B cell (primary cell): ENCODE measurements at regions not wholly inside any gene's neighbourhood (a gene's known extent, or its start where the extent isn't known, plus 50 kb on each side); places are given as distances from the start of the nearest gene placed in this dataset.

ENCODE experiments used
- ATAC-seq: fragments of 200-7000 bp; cut with Tn5 transposase; one replicate; pipeline ENCODE4 v1.10.0; 2021; ENCODE audit warnings: low read depth, mild to moderate bottlenecking, moderate number of reproducible peaks, moderate library complexity
- CTCF ChIA-PET: fragments of 350-600 bp; sonication (Branson Sonifier 250); formaldehyde crosslinking; loops from one replicate; lab custom pipeline; 2021; ENCODE audit warnings: antibody characterized with exemption, inconsistent platforms; lab: Charles Lee
- POLR2A ChIA-PET: fragments of 350-600 bp; sonication (Branson Sonifier 250); formaldehyde crosslinking; loops from one replicate; lab custom pipeline; 2021; ENCODE audit warnings: antibody characterized with exemption; lab: Charles Lee
- DNase-seq: peaks from one replicate; pipeline ENCODE4 v3.0.0; 2013
- H2AFZ ChIP-seq: 2 replicates; pipeline ENCODE4 v1.6.1; 2012; ENCODE audit warnings: mild to moderate bottlenecking, low read depth, low read length; ENCODE audit not compliant: insufficient read depth, poor library complexity, severe bottlenecking
- H3K27ac ChIP-seq, 2 donors: 1 replicate in 1 of 2; 2 replicates in 1 of 2; pipeline ENCODE4 v1.5.1; 2012 to 2013; ENCODE audit warnings: low read length in 2 of 2, mild to moderate bottlenecking in 2 of 2, moderate library complexity in 1 of 2
- H3K27me3 ChIP-seq, 4 experiments: fragments of 200-600 bp in 1 of 4; sonication (generic) in 1 of 4; replicated peaks in 1 of 4; 1 replicate in 2 of 4; 2 replicates in 2 of 4; pipeline versions ENCODE4 v1.6.1 to v1.7.0; 2013 to 2016; ENCODE audit warnings: low read length in 3 of 4, mild to moderate bottlenecking in 2 of 4, mixed read lengths in 1 of 4, moderate library complexity in 1 of 4; ENCODE audit not compliant: insufficient read depth in 4 of 4, control insufficient read depth in 3 of 4; ENCODE audit errors: control extremely low read depth in 1 of 4
- H3K36me3 ChIP-seq, 2 experiments: replicated peaks in 1 of 2; 1 replicate in 1 of 2; 2 replicates in 1 of 2; pipeline versions ENCODE4 v1.6.1 to v1.7.1; 2013; ENCODE audit warnings: low read length in 1 of 2; ENCODE audit not compliant: insufficient read depth in 2 of 2, control insufficient read depth in 1 of 2; ENCODE audit errors: control extremely low read depth in 1 of 2, extremely low read depth in 1 of 2
- H3K4me1 ChIP-seq, 2 donors: fragments of 200-600 bp in 1 of 2; sonication (generic) in 1 of 2; 1 replicate in 1 of 2; 2 replicates in 1 of 2; pipeline versions ENCODE4 v1.5.1 to v1.6.1; 2013 to 2017; ENCODE audit warnings: low read length in 2 of 2; ENCODE audit not compliant: control insufficient read depth in 2 of 2, insufficient read depth in 2 of 2
- H3K4me2 ChIP-seq: replicated peaks from 2 replicates; pipeline ENCODE3; 2012; ENCODE audit warnings: mild to moderate bottlenecking, low read depth, low read length; ENCODE audit not compliant: poor library complexity, severe bottlenecking
- H3K4me3 ChIP-seq, 5 experiments: fragments of 200-600 bp in 1 of 5; sonication (generic) in 1 of 5; 1 replicate in 3 of 5; 2 replicates in 2 of 5; pipeline versions ENCODE4 v1.5.1 to v1.7.0; 2011 to 2016; ENCODE audit warnings: low read length in 4 of 5, mild to moderate bottlenecking in 4 of 5, low read depth in 2 of 5, control low read depth in 1 of 5, moderate library complexity in 1 of 5; ENCODE audit not compliant: insufficient read depth in 1 of 5; ENCODE audit errors: control extremely low read depth in 1 of 5, extremely low read depth in 1 of 5
- H3K79me2 ChIP-seq: fragments of 200-600 bp; sonication (generic); one replicate; pipeline ENCODE4 v1.6.0; 2016; ENCODE audit warnings: low read length; ENCODE audit not compliant: control insufficient read depth, insufficient read depth
- H3K9ac ChIP-seq: fragments of 200-600 bp; sonication (generic); 2 replicates; pipeline ENCODE4 v1.6.1; 2017; ENCODE audit warnings: mild to moderate bottlenecking, low read length, moderate library complexity
- H3K9me3 ChIP-seq, 3 donors: one replicate each; pipeline versions ENCODE4 v1.6.1 to v1.7.1; 2013; ENCODE audit warnings: low read length in 2 of 3; ENCODE audit not compliant: control insufficient read depth in 2 of 3, insufficient read depth in 1 of 3; ENCODE audit errors: control extremely low read depth in 1 of 3
- H4K20me1 ChIP-seq: 2 replicates; pipeline ENCODE4 v1.6.0; 2012; ENCODE audit warnings: mild to moderate bottlenecking, low read length; ENCODE audit not compliant: insufficient read depth, control insufficient read depth, poor library complexity, severe bottlenecking
- H3K27ac Mint-ChIP-seq: one replicate; pipeline ENCODE4 v1.8.0; 2021; ENCODE audit warnings: mixed read lengths
- H3K27me3 Mint-ChIP-seq: one replicate; pipeline ENCODE4 v1.8.0; 2021; ENCODE audit warnings: mixed read lengths
- H3K4me1 Mint-ChIP-seq: one replicate; pipeline ENCODE4 v1.8.0; 2021; ENCODE audit warnings: mixed read lengths
- H3K4me3 Mint-ChIP-seq: one replicate; pipeline ENCODE4 v1.8.0; 2021; ENCODE audit warnings: mixed read lengths
- H3K9me3 Mint-ChIP-seq: one replicate; pipeline ENCODE4 v1.8.0; 2022; ENCODE audit warnings: mixed read lengths; ENCODE audit not compliant: insufficient read depth
- EZH2 ChIP-seq: IDR thresholded peaks from 2 replicates; pipeline ENCODE4 v1.6.1; 2012; ENCODE audit warnings: borderline replicate concordance, low read depth, mild to moderate bottlenecking, moderate library complexity, low read length; ENCODE audit not compliant: insufficient read depth, poor library complexity, severe bottlenecking
- WGBS: methylation state at CpG from one replicate; pipeline ENCODE4 v1.1.5; 2013; ENCODE audit warnings: missing lambda C conversion rate; ENCODE audit not compliant: insufficient coverage; 5-methylcytosine and 5-hydroxymethylcytosine counted together
- intact Hi-C: fragments of 100-400 bp; cut with micrococcal nuclease; formaldehyde crosslinking; loops from one replicate; pipeline ENCODE4 v1.10.0; 2022
- TF ChIP-seq, protein P1 (sequence below): fragments of 200-600 bp; IDR thresholded peaks from one replicate; pipeline ENCODE4 v1.8.0; 2022; ENCODE audit warnings: antibody characterized with exemption, mild to moderate bottlenecking

DNA sequence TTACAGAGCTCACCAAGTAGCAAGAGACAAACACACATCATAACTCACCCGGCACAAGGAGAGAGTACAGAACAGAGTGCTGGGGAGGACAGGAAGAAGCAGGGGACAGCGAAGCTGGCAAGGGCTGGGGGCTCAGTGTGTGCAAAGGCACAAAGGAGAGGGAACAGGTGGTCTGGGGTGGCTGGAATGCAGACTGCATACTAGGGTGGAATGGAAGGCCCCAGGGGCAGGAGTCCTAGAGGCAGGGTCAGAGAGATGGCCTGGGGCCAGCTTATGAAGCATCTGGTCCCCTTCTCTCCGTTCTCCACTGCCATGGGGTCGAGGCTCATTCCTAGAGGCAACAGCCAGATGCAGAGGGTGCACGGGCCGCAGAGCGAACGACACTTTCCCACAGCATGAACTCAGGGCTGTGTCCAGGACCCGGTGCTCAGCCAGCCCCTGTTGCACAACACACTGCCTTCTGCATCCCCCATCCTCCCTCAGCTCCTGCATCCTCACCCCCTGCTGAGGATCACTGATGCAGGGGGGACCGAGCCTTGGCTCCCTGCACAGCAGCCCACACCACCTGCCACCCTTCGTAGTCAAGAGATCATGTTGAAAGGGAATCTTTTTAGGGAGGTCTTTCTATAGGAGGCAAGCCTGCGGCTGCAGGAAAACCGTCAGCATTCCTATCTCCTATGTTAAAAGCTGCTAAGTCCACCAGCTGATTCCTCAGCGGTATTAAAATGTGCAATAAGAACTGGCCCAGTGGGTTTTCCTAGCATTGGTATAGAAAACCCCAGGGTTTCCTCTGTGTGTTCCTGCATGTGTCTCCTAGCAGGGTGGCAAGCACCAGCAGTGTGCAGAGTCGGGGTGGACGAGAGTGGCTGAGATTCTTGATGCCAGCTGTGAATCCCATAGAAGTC, 293.5 kb downstream of the UACA start:
- peaks cover 0 to 5% (median 0%) of the 10 kb centered on the region in 3 donors for H3K9me3 ChIP-seq
- Mint-ChIP-seq H3K27ac (no peak overlapping the region), H3K9me3 (no peaks in the 10 kb centered on the region), H3K27me3 (peaks cover 9% of the 10 kb centered on the region), H3K4me1 (peaks cover 12% of the 10 kb centered on the region), H3K4me3 (no peak overlapping the region)
- peaks cover 0 to 31% (median 3%) of the 10 kb centered on the region in 4 experiments for H3K27me3 ChIP-seq
- no peak overlapping the region for H3K4me2 ChIP-seq
- ATAC-seq (no peak), DNase-seq (no peak)
- H3K79me2 ChIP-seq, result no peaks in the 10 kb centered on the region
- H4K20me1 ChIP-seq, result no peaks in the 10 kb centered on the region
- no peak overlapping the region for H2AFZ ChIP-seq
- H3K4me3 ChIP-seq, result no peak overlapping the region
- no peaks in the 10 kb centered on the region for H3K36me3 ChIP-seq
- WGBS, result 91% methylated on average over 9 of the region's 16 CpGs
- no peak overlapping the region for H3K9ac ChIP-seq
- no peak overlapping the region for H3K27ac ChIP-seq
- TF ChIP-seq, protein P1, sequence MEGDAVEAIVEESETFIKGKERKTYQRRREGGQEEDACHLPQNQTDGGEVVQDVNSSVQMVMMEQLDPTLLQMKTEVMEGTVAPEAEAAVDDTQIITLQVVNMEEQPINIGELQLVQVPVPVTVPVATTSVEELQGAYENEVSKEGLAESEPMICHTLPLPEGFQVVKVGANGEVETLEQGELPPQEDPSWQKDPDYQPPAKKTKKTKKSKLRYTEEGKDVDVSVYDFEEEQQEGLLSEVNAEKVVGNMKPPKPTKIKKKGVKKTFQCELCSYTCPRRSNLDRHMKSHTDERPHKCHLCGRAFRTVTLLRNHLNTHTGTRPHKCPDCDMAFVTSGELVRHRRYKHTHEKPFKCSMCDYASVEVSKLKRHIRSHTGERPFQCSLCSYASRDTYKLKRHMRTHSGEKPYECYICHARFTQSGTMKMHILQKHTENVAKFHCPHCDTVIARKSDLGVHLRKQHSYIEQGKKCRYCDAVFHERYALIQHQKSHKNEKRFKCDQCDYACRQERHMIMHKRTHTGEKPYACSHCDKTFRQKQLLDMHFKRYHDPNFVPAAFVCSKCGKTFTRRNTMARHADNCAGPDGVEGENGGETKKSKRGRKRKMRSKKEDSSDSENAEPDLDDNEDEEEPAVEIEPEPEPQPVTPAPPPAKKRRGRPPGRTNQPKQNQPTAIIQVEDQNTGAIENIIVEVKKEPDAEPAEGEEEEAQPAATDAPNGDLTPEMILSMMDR, result no peak
- no peak for TF ChIP-seq EZH2
- ChIA-PET POLR2A (no interaction called here), CTCF (interaction anchor here (1.2 to 7.0 kb wide), 3 partner anchors 741 to 992 kb away, joined by 4 to 71 read pairs (median 5); no protein-coding TSS in a partner anchor)
- intact Hi-C loops, result loop anchor here (5.0 to 10.0 kb wide), 2 partner anchors 208 to 495 kb away; no protein-coding TSS in a partner anchor
- peaks cover 12% of the 10 kb centered on the region in 2 donors for H3K4me1 ChIP-seq

DNA sequence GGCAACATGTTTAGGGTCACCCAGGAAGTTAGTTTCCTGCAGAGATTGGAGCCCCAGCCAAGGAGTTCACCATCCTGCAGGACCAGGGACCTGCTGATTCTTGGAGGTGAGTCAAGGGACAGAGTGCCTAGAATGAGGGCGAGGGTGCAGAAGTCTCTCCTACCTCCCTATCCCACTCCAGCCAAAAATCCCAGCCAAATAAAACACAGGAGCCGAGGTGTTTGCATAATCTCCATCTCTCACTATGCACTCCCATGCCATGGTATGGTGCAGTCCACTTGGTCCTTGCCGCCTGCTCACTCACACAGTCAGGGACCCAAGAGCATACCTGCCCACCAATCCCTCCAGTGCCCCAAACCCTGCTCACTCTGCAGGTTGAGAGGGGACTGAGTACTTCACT, 294.2 kb downstream of the UACA start:
- H3K9me3 ChIP-seq, result peaks cover 0 to 5% (median 0%) of the 10 kb centered on the region in 3 donors
- H3K4me3 ChIP-seq, result no peak overlapping the region
- H3K27ac Mint-ChIP-seq, result no peak overlapping the region
- H3K9me3 Mint-ChIP-seq, result no peaks in the 10 kb centered on the region
- 95% methylated on average over 2 of the region's 3 CpGs for WGBS
- H3K27ac ChIP-seq, result no peak overlapping the region
- ChIA-PET POLR2A (no interaction called here), CTCF (interaction anchor here (1.2 to 7.0 kb wide), 2 partner anchors 741 to 991 kb away, joined by 4 to 71 read pairs; no protein-coding TSS in a partner anchor)
- H3K9ac ChIP-seq, result no peak overlapping the region
- no peaks in the 10 kb centered on the region for H4K20me1 ChIP-seq
- H3K36me3 ChIP-seq, result no peaks in the 10 kb centered on the region
- H3K4me3 Mint-ChIP-seq, result no peak overlapping the region
- peaks cover 9% of the 10 kb centered on the region for H3K27me3 Mint-ChIP-seq
- peaks cover 7% of the 10 kb centered on the region for H3K4me1 Mint-ChIP-seq
- no peak overlapping the region for H3K4me2 ChIP-seq
- ATAC-seq, result no peak
- no peak overlapping the region for H2AFZ ChIP-seq
- H3K27me3 ChIP-seq, result peaks cover 0 to 25% (median 3%) of the 10 kb centered on the region in 4 experiments
- no peaks in the 10 kb centered on the region for H3K79me2 ChIP-seq
- H3K4me1 ChIP-seq, result peaks cover 5% of the 10 kb centered on the region in 2 donors
- intact Hi-C loops, result loop anchor here (5.0 to 10.0 kb wide), 2 partner anchors 207 to 494 kb away; no protein-coding TSS in a partner anchor
- no peak for TF ChIP-seq EZH2
- TF ChIP-seq, protein P1, result no peak
- DNase-seq, result no peak
